H9 (cell line): ENCODE measurements at regions not wholly inside any gene's neighbourhood (a gene's known extent, or its start where the extent isn't known, plus 50 kb on each side); places are given as distances from the start of the nearest gene placed in this dataset.

ENCODE experiments used
- DNase-seq: peaks from one replicate; pipeline ENCODE4 v3.0.0-alpha.2; 2017
- H2AFZ ChIP-seq: one replicate; pipeline ENCODE4 v1.6.1; 2013; ENCODE audit warnings: mild to moderate bottlenecking, low read length, control low read depth, moderate library complexity
- H2AK5ac ChIP-seq: 2 replicates; pipeline ENCODE4 v1.6.1; 2013; ENCODE audit warnings: low read length, control low read depth, mixed read lengths; ENCODE audit not compliant: insufficient read length
- H2BK120ac ChIP-seq: one replicate; pipeline ENCODE4 v1.6.1; 2013; ENCODE audit warnings: low read depth, mild to moderate bottlenecking, low read length, control low read depth, inconsistent platforms; ENCODE audit not compliant: poor library complexity, severe bottlenecking
- H2BK12ac ChIP-seq: 2 replicates; pipeline ENCODE4 v1.6.1; 2013; ENCODE audit warnings: low read length, control low read depth, mixed read lengths, low read depth; ENCODE audit not compliant: insufficient read length
- H2BK15ac ChIP-seq: 2 replicates; pipeline ENCODE4 v1.6.1; 2013; ENCODE audit warnings: low read depth, low read length, control low read depth
- H2BK20ac ChIP-seq: one replicate; pipeline ENCODE4 v1.6.1; 2013; ENCODE audit warnings: low read depth, mild to moderate bottlenecking, low read length, control low read depth, inconsistent platforms; ENCODE audit not compliant: poor library complexity, severe bottlenecking
- H2BK5ac ChIP-seq: 2 replicates; pipeline ENCODE4 v1.6.1; 2013; ENCODE audit warnings: low read length, control low read depth, mixed read lengths; ENCODE audit not compliant: insufficient read length
- H3K14ac ChIP-seq: 2 replicates; pipeline ENCODE4 v1.6.1; 2013; ENCODE audit warnings: low read length, control low read depth; ENCODE audit not compliant: insufficient read depth
- H3K18ac ChIP-seq: 2 replicates; pipeline ENCODE4 v1.6.1; 2013; ENCODE audit warnings: low read depth, mild to moderate bottlenecking, mixed read lengths, low read length, control low read depth; ENCODE audit not compliant: insufficient read length
- H3K23ac ChIP-seq: 2 replicates; pipeline ENCODE4 v1.6.1; 2013; ENCODE audit warnings: low read length, control low read depth, mixed read lengths, low read depth; ENCODE audit not compliant: insufficient read length
- H3K23me2 ChIP-seq: 2 replicates; pipeline ENCODE4 v1.6.1; 2013; ENCODE audit warnings: low read depth, mild to moderate bottlenecking, mixed read lengths, low read length, control low read depth; ENCODE audit not compliant: insufficient read length, poor library complexity, severe bottlenecking
- H3K27ac ChIP-seq: 2 replicates; pipeline ENCODE4 v1.5.1; 2013; ENCODE audit warnings: low read length, control low read depth, mixed read lengths, low read depth; ENCODE audit not compliant: insufficient read length
- H3K27me3 ChIP-seq: 2 replicates; pipeline ENCODE4 v1.6.1; 2013; ENCODE audit warnings: low read length, control low read depth, inconsistent platforms; ENCODE audit not compliant: insufficient read depth
- H3K4ac ChIP-seq: 2 replicates; pipeline ENCODE4 v1.6.1; 2013; ENCODE audit warnings: low read depth, mild to moderate bottlenecking, control low read depth, inconsistent platforms, low read length, moderate library complexity
- H3K4me1 ChIP-seq: 2 replicates; pipeline ENCODE4 v1.6.1; 2013; ENCODE audit warnings: low read length, control low read depth, inconsistent platforms; ENCODE audit not compliant: insufficient read depth
- H3K4me2 ChIP-seq: 2 replicates; pipeline ENCODE4 v1.6.1; 2013; ENCODE audit warnings: low read length, control low read depth, mixed read lengths; ENCODE audit not compliant: insufficient read length, insufficient read depth
- H3K56ac ChIP-seq: 2 replicates; pipeline ENCODE4 v1.6.1; 2013; ENCODE audit warnings: low read depth, mild to moderate bottlenecking, mixed read lengths, low read length, control low read depth; ENCODE audit not compliant: insufficient read length
- H3K79me1 ChIP-seq: 2 replicates; pipeline ENCODE4 v1.6.1; 2013; ENCODE audit warnings: low read depth, mild to moderate bottlenecking, moderate library complexity, low read length, control low read depth, inconsistent platforms; ENCODE audit not compliant: insufficient read depth, poor library complexity, severe bottlenecking
- H3K79me2 ChIP-seq: 2 replicates; pipeline ENCODE4 v1.6.1; 2013; ENCODE audit warnings: low read length, control low read depth, inconsistent platforms; ENCODE audit not compliant: insufficient read depth
- H3K9ac ChIP-seq: 2 replicates; pipeline ENCODE4 v1.6.1; 2013; ENCODE audit warnings: low read length, control low read depth, mixed read lengths; ENCODE audit not compliant: insufficient read length; ENCODE audit errors: extremely low read depth
- H3K9me3 ChIP-seq: one replicate; pipeline ENCODE4 v1.6.1; 2013; ENCODE audit warnings: low read depth, low read length, inconsistent platforms; ENCODE audit not compliant: control insufficient read depth
- H3T11ph ChIP-seq: one replicate; pipeline ENCODE4 v1.6.1; 2013; ENCODE audit warnings: mild to moderate bottlenecking, low read length, control low read depth, inconsistent platforms
- H4K20me1 ChIP-seq: one replicate; pipeline ENCODE4 v1.6.1; 2013; ENCODE audit not compliant: control insufficient read depth, insufficient read length, insufficient read depth
- H4K5ac ChIP-seq: 2 replicates; pipeline ENCODE4 v1.6.1; 2013; ENCODE audit warnings: low read depth, mild to moderate bottlenecking, mixed read lengths, low read length, control low read depth; ENCODE audit not compliant: insufficient read length
- H4K8ac ChIP-seq: replicated peaks from 2 replicates; pipeline ENCODE4 v1.6.1; 2013; ENCODE audit warnings: low read length, control low read depth, mixed read lengths, low read depth; ENCODE audit not compliant: insufficient read length
- H4K91ac ChIP-seq: 2 replicates; pipeline ENCODE4 v1.6.1; 2013; ENCODE audit warnings: low read depth, mild to moderate bottlenecking, moderate library complexity, mixed read lengths, low read length, control low read depth; ENCODE audit not compliant: insufficient read length
- H3K27ac Mint-ChIP-seq, 3 experiments: 2 replicates in 2 of 3; 3 replicates in 1 of 3; pipeline ENCODE4 v1.8.0; 2020 to 2021; ENCODE audit warnings: mixed read lengths in 3 of 3, mild to moderate bottlenecking in 1 of 3, moderate library complexity in 1 of 3
- H3K27me3 Mint-ChIP-seq: 2 replicates; pipeline ENCODE4 v1.8.0; 2021; ENCODE audit warnings: low read depth, mild to moderate bottlenecking, moderate library complexity, mixed read lengths
- H3K36me3 Mint-ChIP-seq, 3 experiments: 2 replicates in 2 of 3; 3 replicates in 1 of 3; pipeline ENCODE4 v1.8.0; 2020 to 2021; ENCODE audit warnings: low read depth in 3 of 3, mixed read lengths in 3 of 3; ENCODE audit not compliant: insufficient read depth in 1 of 3
- H3K4me1 Mint-ChIP-seq, 2 experiments: 2 replicates each; pipeline ENCODE4 v1.8.0; 2020; ENCODE audit warnings: mixed read lengths in 2 of 2
- H3K4me3 Mint-ChIP-seq, 2 experiments: 2 replicates in 1 of 2; 3 replicates in 1 of 2; pipeline ENCODE4 v1.8.0; 2020 to 2021; ENCODE audit warnings: mild to moderate bottlenecking in 2 of 2, mixed read lengths in 2 of 2, moderate library complexity in 1 of 2
- H3K9me3 Mint-ChIP-seq, 2 experiments: 2 replicates in 1 of 2; 3 replicates in 1 of 2; pipeline ENCODE4 v1.8.0; 2020; ENCODE audit warnings: mild to moderate bottlenecking in 2 of 2, mixed read lengths in 2 of 2, moderate library complexity in 1 of 2
- WGBS: extraction: QIAGEN DNeasy Blood & Tissue Kit; methylation state at CpG from one replicate; pipeline ENCODE4 v1.1.7; 2013; ENCODE audit warnings: missing lambda C conversion rate, low lambda C conversion rate, mixed read lengths; ENCODE audit not compliant: insufficient read length; ENCODE audit errors: extremely low coverage; 5-methylcytosine and 5-hydroxymethylcytosine counted together
- TF ChIP-seq, protein P1 (sequence below): fragments of 200-600 bp; sonication (generic); conservative IDR thresholded peaks from 3 replicates; pipeline ENCODE4 v1.8.0; 2021; ENCODE audit warnings: antibody characterized with exemption, mild to moderate bottlenecking

GRCh38 chr18:39862341-39862740 is 2092.7 kb upstream of the PIK3C3 start:
- no peak overlapping the region for H4K91ac ChIP-seq
- H2BK120ac ChIP-seq: no peak overlapping the region
- no peaks in the 10 kb centered on the region for H3K79me1 ChIP-seq
- no peaks in the 10 kb centered on the region for H4K20me1 ChIP-seq
- H2BK12ac ChIP-seq: no peak overlapping the region
- no peaks in the 10 kb centered on the region for H3K4me1 ChIP-seq
- DNase-seq: no peak
- H3K14ac ChIP-seq: no peak overlapping the region
- H3K27ac Mint-ChIP-seq: no peak overlapping the region
- H3K18ac ChIP-seq: no peak overlapping the region
- H2BK15ac ChIP-seq: no peak overlapping the region
- TF ChIP-seq, protein P1, sequence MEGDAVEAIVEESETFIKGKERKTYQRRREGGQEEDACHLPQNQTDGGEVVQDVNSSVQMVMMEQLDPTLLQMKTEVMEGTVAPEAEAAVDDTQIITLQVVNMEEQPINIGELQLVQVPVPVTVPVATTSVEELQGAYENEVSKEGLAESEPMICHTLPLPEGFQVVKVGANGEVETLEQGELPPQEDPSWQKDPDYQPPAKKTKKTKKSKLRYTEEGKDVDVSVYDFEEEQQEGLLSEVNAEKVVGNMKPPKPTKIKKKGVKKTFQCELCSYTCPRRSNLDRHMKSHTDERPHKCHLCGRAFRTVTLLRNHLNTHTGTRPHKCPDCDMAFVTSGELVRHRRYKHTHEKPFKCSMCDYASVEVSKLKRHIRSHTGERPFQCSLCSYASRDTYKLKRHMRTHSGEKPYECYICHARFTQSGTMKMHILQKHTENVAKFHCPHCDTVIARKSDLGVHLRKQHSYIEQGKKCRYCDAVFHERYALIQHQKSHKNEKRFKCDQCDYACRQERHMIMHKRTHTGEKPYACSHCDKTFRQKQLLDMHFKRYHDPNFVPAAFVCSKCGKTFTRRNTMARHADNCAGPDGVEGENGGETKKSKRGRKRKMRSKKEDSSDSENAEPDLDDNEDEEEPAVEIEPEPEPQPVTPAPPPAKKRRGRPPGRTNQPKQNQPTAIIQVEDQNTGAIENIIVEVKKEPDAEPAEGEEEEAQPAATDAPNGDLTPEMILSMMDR: no peak
- no peak overlapping the region for H3K4ac ChIP-seq
- no peak overlapping the region for H4K8ac ChIP-seq
- no peak overlapping the region for H3K9ac ChIP-seq
- H3K4me2 ChIP-seq: no peak overlapping the region
- WGBS: no CpG with 5 or more reads among the region's 2 CpGs
- H3T11ph ChIP-seq: no peak overlapping the region
- H3K9me3 Mint-ChIP-seq: no peaks in the 10 kb centered on the region; a peak in 1 of 5 replicates
- H3K27me3 ChIP-seq: no peaks in the 10 kb centered on the region
- H4K5ac ChIP-seq: no peak overlapping the region
- no peaks in the 10 kb centered on the region for H3K79me2 ChIP-seq
- H2BK20ac ChIP-seq: no peak overlapping the region
- no peak overlapping the region for H2AK5ac ChIP-seq
- no peak overlapping the region for H2BK5ac ChIP-seq
- no peak overlapping the region for H3K56ac ChIP-seq
- no peaks in the 10 kb centered on the region for H3K27me3 Mint-ChIP-seq
- no peaks in the 10 kb centered on the region for H3K23me2 ChIP-seq
- no peak overlapping the region for H3K4me3 Mint-ChIP-seq
- no peak overlapping the region for H3K27ac ChIP-seq
- no peaks in the 10 kb centered on the region for H3K9me3 ChIP-seq
- no peaks in the 10 kb centered on the region for H3K36me3 Mint-ChIP-seq
- no peak overlapping the region for H3K23ac ChIP-seq
- H2AFZ ChIP-seq: no peak overlapping the region
- peaks cover 7 to 16% of the 10 kb centered on the region in 2 experiments for H3K4me1 Mint-ChIP-seq
